Calu3 (cell line): ENCODE measurements at regions not wholly inside any gene's neighbourhood (a gene's known extent, or its start where the extent isn't known, plus 50 kb on each side); places are given as distances from the start of the nearest gene placed in this dataset.

ENCODE experiments used
- BruUV-seq: library from RNA; stranded (reverse); fragments of 400-500 nt; replicated peaks from 2 replicates; lab custom pipeline; 2021; lab: Mats Ljungman, UMichigan
- CTCF ChIA-PET: fragments of 300-600 bp; sonication (Branson Sonifier 250); formaldehyde crosslinking; loops from one replicate; lab custom pipeline; 2022; ENCODE audit warnings: antibody characterized with exemption; lab: Charles Lee
- DNase-seq: peaks from one replicate; pipeline ENCODE4 v3.0.0; 2022
- H3K27ac Mint-ChIP-seq: one replicate; pipeline ENCODE4 v1.8.0; 2022; ENCODE audit warnings: mixed read lengths; ENCODE audit not compliant: unreplicated experiment
- H3K27me3 Mint-ChIP-seq: one replicate; pipeline ENCODE4 v1.8.0; 2022; ENCODE audit warnings: mixed read lengths; ENCODE audit not compliant: unreplicated experiment
- H3K36me3 Mint-ChIP-seq: one replicate; pipeline ENCODE4 v1.8.0; 2022; ENCODE audit warnings: mild to moderate bottlenecking, moderate library complexity, mixed read lengths; ENCODE audit not compliant: insufficient read depth, unreplicated experiment
- H3K4me1 Mint-ChIP-seq: one replicate; pipeline ENCODE4 v1.8.0; 2022; ENCODE audit warnings: mild to moderate bottlenecking, low read depth, mixed read lengths; ENCODE audit not compliant: unreplicated experiment
- H3K4me3 Mint-ChIP-seq: one replicate; pipeline ENCODE4 v1.8.0; 2022; ENCODE audit warnings: mild to moderate bottlenecking, low read depth, moderate library complexity, mixed read lengths; ENCODE audit not compliant: unreplicated experiment
- H3K9me3 Mint-ChIP-seq: one replicate; pipeline ENCODE4 v1.8.0; 2022; ENCODE audit warnings: low read depth, mixed read lengths; ENCODE audit not compliant: unreplicated experiment
- intact Hi-C: fragments of 100-400 bp; cut with micrococcal nuclease; formaldehyde crosslinking; loops from one replicate; pipeline ENCODE4 v1.10.0; 2022; ENCODE audit not compliant: unreplicated experiment
- TF ChIP-seq, protein P1 (sequence below): fragments of 200-600 bp; IDR thresholded peaks from one replicate; pipeline ENCODE4 v1.8.0; 2022; ENCODE audit warnings: antibody characterized with exemption; ENCODE audit not compliant: unreplicated experiment

DNA sequence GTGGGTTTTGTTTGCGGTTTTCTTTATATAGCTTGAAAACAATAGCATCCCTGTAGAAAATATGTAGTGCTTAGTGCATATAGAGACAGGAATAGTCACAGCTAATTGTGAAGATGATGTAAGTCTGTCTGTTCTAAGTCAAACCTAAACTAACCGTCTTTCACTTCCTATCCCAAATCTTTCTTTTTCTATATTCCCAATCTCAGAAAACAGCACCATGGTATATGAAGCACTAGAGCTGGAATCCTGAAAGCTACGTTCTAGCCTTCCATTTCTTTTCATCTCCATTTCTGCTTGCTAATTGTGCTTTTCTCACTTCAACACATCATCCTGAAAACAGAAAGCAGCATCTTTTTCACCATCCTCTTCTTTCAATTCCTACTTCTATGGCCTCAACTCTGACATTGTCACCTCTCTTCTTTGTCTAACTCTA is 1235.5 kb downstream of the ROBO2 start:
- CTCF ChIA-PET = no interaction called here
- no peaks in the 10 kb centered on the region for H3K9me3 Mint-ChIP-seq
- BruUV-seq = no TSS peak
- no peak overlapping the region for H3K4me3 Mint-ChIP-seq
- DNase-seq = no peak
- TF ChIP-seq, protein P1, sequence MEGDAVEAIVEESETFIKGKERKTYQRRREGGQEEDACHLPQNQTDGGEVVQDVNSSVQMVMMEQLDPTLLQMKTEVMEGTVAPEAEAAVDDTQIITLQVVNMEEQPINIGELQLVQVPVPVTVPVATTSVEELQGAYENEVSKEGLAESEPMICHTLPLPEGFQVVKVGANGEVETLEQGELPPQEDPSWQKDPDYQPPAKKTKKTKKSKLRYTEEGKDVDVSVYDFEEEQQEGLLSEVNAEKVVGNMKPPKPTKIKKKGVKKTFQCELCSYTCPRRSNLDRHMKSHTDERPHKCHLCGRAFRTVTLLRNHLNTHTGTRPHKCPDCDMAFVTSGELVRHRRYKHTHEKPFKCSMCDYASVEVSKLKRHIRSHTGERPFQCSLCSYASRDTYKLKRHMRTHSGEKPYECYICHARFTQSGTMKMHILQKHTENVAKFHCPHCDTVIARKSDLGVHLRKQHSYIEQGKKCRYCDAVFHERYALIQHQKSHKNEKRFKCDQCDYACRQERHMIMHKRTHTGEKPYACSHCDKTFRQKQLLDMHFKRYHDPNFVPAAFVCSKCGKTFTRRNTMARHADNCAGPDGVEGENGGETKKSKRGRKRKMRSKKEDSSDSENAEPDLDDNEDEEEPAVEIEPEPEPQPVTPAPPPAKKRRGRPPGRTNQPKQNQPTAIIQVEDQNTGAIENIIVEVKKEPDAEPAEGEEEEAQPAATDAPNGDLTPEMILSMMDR = no peak
- no peaks in the 10 kb centered on the region for H3K36me3 Mint-ChIP-seq
- no peak overlapping the region for H3K27ac Mint-ChIP-seq
- no peaks in the 10 kb centered on the region for H3K27me3 Mint-ChIP-seq
- intact Hi-C loops = no loop called here
- peaks cover 13% of the 10 kb centered on the region for H3K4me1 Mint-ChIP-seq

GRCh38 chr3:78277220-78277619 is 1237.3 kb downstream of the ROBO2 start:
- Mint-ChIP-seq H3K36me3 (no peaks in the 10 kb centered on the region), H3K4me1 (peaks cover 20% of the 10 kb centered on the region), H3K4me3 (no peak overlapping the region), H3K27ac (no peak overlapping the region), H3K9me3 (no peaks in the 10 kb centered on the region), H3K27me3 (no peaks in the 10 kb centered on the region)
- TF ChIP-seq, protein P1 = no peak
- CTCF ChIA-PET = interaction anchor here (0.6 kb wide), 1 partner anchor 9 kb away, joined by 3 read pairs; no protein-coding TSS in a partner anchor
- DNase-seq = no peak
- BruUV-seq = no TSS peak
- intact Hi-C loops = no loop called here

GRCh38 chr3:78277801-78278200 is 1237.9 kb downstream of the ROBO2 start:
- TF ChIP-seq, protein P1 = no peak
- H3K9me3 Mint-ChIP-seq = no peaks in the 10 kb centered on the region
- H3K4me3 Mint-ChIP-seq = no peak overlapping the region
- no peak overlapping the region for H3K27ac Mint-ChIP-seq
- no peak for DNase-seq
- no peaks in the 10 kb centered on the region for H3K27me3 Mint-ChIP-seq
- no peaks in the 10 kb centered on the region for H3K36me3 Mint-ChIP-seq
- CTCF ChIA-PET = interaction anchor here (0.6 kb wide), 1 partner anchor 9 kb away, joined by 3 read pairs; no protein-coding TSS in a partner anchor
- intact Hi-C loops = no loop called here
- peaks cover 26% of the 10 kb centered on the region for H3K4me1 Mint-ChIP-seq
- BruUV-seq = no TSS peak

DNA sequence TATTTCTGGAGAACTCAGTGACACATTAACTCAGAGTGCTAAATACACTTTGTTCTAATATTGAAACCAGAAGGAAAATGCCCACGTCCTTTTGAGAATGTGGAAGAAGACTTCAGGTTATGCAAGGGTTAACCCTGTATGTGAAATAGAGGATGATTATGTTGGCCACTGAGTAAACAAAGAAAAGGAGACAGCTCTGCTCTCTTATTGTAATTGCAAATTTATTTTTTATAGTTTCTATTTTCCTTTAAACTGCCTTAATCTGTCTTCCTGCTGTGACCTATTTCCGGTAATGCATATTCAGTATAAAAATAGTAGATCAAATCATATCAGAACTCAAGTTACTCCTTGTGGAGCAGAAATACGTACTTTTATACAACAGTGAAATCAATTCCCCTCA is 1239.2 kb downstream of the ROBO2 start:
- no peak for DNase-seq
- TF ChIP-seq, protein P1 = no peak
- Mint-ChIP-seq H3K9me3 (no peaks in the 10 kb centered on the region), H3K27ac (no peak overlapping the region), H3K27me3 (no peaks in the 10 kb centered on the region), H3K36me3 (no peaks in the 10 kb centered on the region), H3K4me3 (no peak overlapping the region), H3K4me1 (peaks cover 26% of the 10 kb centered on the region)
- CTCF ChIA-PET = no interaction called here
- no TSS peak for BruUV-seq
- intact Hi-C loops = no loop called here
